Neuronal stem cell (in vitro differentiated cells): ENCODE measurements at regions not wholly inside any gene's neighbourhood (a gene's known extent, or its start where the extent isn't known, plus 50 kb on each side); places are given as distances from the start of the nearest gene placed in this dataset.
"Not testable (repeated sequence)": the region's sequence is repeated elsewhere in the genome, so short reads cannot be mapped to it uniquely, and the experiment has no call there.

Experiments
- DNase-seq: peaks from one replicate; pipeline ENCODE4 v3.0.0-alpha.2; 2013; ENCODE audit warnings: low spot score
- H2AFZ ChIP-seq: one replicate; pipeline ENCODE4 v1.6.1; 2013; ENCODE audit warnings: mild to moderate bottlenecking, low read length, inconsistent platforms
- H2AK5ac ChIP-seq: 2 replicates; pipeline ENCODE4 v1.6.1; 2013; ENCODE audit warnings: low read depth, mild to moderate bottlenecking, inconsistent platforms, low read length, moderate library complexity, mixed read lengths
- H2BK120ac ChIP-seq: 2 replicates; pipeline ENCODE4 v1.6.1; 2013; ENCODE audit warnings: low read depth, mild to moderate bottlenecking, inconsistent platforms, low read length, moderate library complexity, mixed read lengths
- H2BK12ac ChIP-seq: one replicate; pipeline ENCODE4 v1.6.1; 2013; ENCODE audit warnings: low read length, inconsistent platforms
- H2BK15ac ChIP-seq: 2 replicates; pipeline ENCODE4 v1.6.1; 2013; ENCODE audit warnings: mild to moderate bottlenecking, low read length, inconsistent platforms, mixed read lengths
- H2BK5ac ChIP-seq: one replicate; pipeline ENCODE4 v1.6.1; 2013; ENCODE audit warnings: inconsistent platforms, mild to moderate bottlenecking, low read length, moderate library complexity
- H3K14ac ChIP-seq: one replicate; pipeline ENCODE4 v1.6.1; 2013; ENCODE audit warnings: low read length, inconsistent platforms
- H3K18ac ChIP-seq: 2 replicates; pipeline ENCODE4 v1.6.1; 2013; ENCODE audit warnings: low read length, inconsistent platforms
- H3K23ac ChIP-seq: 2 replicates; pipeline ENCODE4 v1.6.1; 2013; ENCODE audit warnings: low read depth, mild to moderate bottlenecking, mixed read lengths, low read length, inconsistent platforms; ENCODE audit not compliant: poor library complexity
- H3K27ac ChIP-seq: replicated peaks from 3 replicates; pipeline ENCODE4 v1.5.1; 2013; ENCODE audit warnings: low read length, inconsistent platforms
- H3K27me3 ChIP-seq, 3 experiments: 2 replicates each; pipeline ENCODE4 v1.6.1; 2013; ENCODE audit warnings: low read length in 3 of 3, mild to moderate bottlenecking in 2 of 3, inconsistent platforms in 1 of 3, low read depth in 1 of 3, mixed read lengths in 1 of 3, moderate library complexity in 1 of 3; ENCODE audit not compliant: control insufficient read depth in 3 of 3, insufficient read depth in 3 of 3
- H3K36me3 ChIP-seq, 2 donors: replicated peaks in 1 of 2; 2 replicates each; pipeline ENCODE4 v1.6.1; 2013; ENCODE audit warnings: low read length in 2 of 2; ENCODE audit not compliant: control insufficient read depth in 2 of 2, insufficient read depth in 2 of 2
- H3K4ac ChIP-seq: 2 replicates; pipeline ENCODE4 v1.6.1; 2013; ENCODE audit warnings: inconsistent platforms, mild to moderate bottlenecking, low read length, moderate library complexity
- H3K4me1 ChIP-seq, 2 donors: 1 replicate in 1 of 2; 2 replicates in 1 of 2; pipeline ENCODE4 v1.6.1; 2013; ENCODE audit warnings: low read length in 2 of 2, low read depth in 1 of 2; ENCODE audit not compliant: control insufficient read depth in 2 of 2, insufficient read depth in 1 of 2
- H3K4me2 ChIP-seq: one replicate; pipeline ENCODE4 v1.6.1; 2013; ENCODE audit warnings: mild to moderate bottlenecking, low read length, inconsistent platforms; ENCODE audit not compliant: insufficient read depth, poor library complexity, severe bottlenecking
- H3K4me3 ChIP-seq, 2 donors: 2 replicates each; pipeline ENCODE4 v1.5.1; 2013; ENCODE audit warnings: low read length in 2 of 2, mild to moderate bottlenecking in 2 of 2, inconsistent platforms in 1 of 2, moderate library complexity in 1 of 2
- H3K79me1 ChIP-seq: one replicate; pipeline ENCODE4 v1.6.1; 2013; ENCODE audit warnings: low read depth, mild to moderate bottlenecking, inconsistent platforms, low read length, moderate library complexity
- H3K9ac ChIP-seq: one replicate; pipeline ENCODE4 v1.6.1; 2013; ENCODE audit warnings: mild to moderate bottlenecking, low read depth, low read length, inconsistent platforms; ENCODE audit not compliant: poor library complexity
- H3K9me3 ChIP-seq, 2 donors: replicated peaks in 1 of 2; 2 replicates each; pipeline versions ENCODE3 to v1.6.1; 2013; ENCODE audit warnings: low read length in 2 of 2, mild to moderate bottlenecking in 2 of 2, inconsistent platforms in 1 of 2, low read depth in 1 of 2, mixed read lengths in 1 of 2, moderate library complexity in 1 of 2; ENCODE audit not compliant: control insufficient read depth in 2 of 2, insufficient read depth in 1 of 2
- H4K8ac ChIP-seq: one replicate; pipeline ENCODE4 v1.6.1; 2013; ENCODE audit warnings: low read depth, mild to moderate bottlenecking, inconsistent platforms, low read length, moderate library complexity
- H4K91ac ChIP-seq: one replicate; pipeline ENCODE4 v1.6.1; 2013; ENCODE audit warnings: low read length, low read depth, mild to moderate bottlenecking, inconsistent platforms; ENCODE audit not compliant: poor library complexity
- WGBS, 2 donors: extraction: QIAGEN DNeasy Blood & Tissue Kit; methylation state at CpG; one replicate each; pipeline ENCODE4 v1.1.7; 2013; ENCODE audit warnings: missing lambda C conversion rate in 2 of 2, mixed read lengths in 1 of 2; ENCODE audit not compliant: insufficient read length in 2 of 2, insufficient replicate concordance in 1 of 2; ENCODE audit errors: extremely low coverage in 2 of 2; 5-methylcytosine and 5-hydroxymethylcytosine counted together

DNA sequence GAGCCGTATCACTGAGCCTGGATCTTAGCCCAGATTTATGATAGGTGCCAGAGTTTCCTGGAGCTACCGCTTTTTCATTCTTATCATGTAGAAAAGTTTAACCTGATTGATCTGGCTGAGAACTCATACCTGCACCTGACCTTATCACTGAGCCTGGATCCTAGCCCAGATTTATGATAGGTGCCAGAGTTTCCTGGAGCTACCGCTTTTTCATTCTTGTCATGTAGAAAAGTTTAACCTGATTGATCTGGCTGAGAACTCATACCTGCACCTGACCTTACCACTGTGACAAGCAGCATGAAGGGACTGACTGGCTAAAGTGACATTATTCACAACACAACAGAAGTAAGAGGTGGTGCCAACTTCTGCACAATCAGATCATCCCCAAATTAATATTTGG, 1188.1 kb upstream of the FLRT2 start:
- H3K14ac ChIP-seq, H3K27me3 ChIP-seq, H2AK5ac ChIP-seq, H3K9me3 ChIP-seq, H3K36me3 ChIP-seq, H3K9ac ChIP-seq, H3K27ac ChIP-seq, H2AFZ ChIP-seq, H3K4me2 ChIP-seq, H3K23ac ChIP-seq, H3K18ac ChIP-seq, H2BK12ac ChIP-seq, H3K4me1 ChIP-seq, H3K79me1 ChIP-seq, H4K91ac ChIP-seq, H3K4me3 ChIP-seq, H2BK5ac ChIP-seq, H2BK15ac ChIP-seq, DNase-seq, H3K4ac ChIP-seq, H4K8ac ChIP-seq, H2BK120ac ChIP-seq: not testable (repeated sequence)
- WGBS, 2 donors, result no CpG with 5 or more reads among the region's 3 CpGs

DNA sequence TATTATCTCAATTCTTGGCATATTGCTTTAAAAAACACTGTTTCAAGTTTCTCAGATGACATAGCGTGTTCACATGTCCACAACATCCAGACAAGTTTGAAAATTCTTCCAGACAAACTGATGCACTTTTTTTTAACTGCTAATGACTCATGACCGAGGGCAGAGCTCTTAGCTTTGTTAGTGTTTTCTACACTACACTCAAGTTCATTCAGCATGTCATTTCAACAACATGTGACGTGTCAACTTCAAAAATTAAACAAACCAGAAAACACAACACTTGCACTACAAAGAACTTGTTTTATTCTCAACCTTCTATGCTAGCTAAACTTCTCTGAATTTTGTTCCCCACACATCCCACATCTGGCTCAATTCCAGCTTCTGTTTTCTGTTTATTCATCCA, 1186.3 kb upstream of the FLRT2 start:
- H2BK120ac ChIP-seq, result no peak overlapping the region
- H2BK5ac ChIP-seq, result no peak overlapping the region
- H3K4me3 ChIP-seq, result no peak overlapping the region
- H3K27me3 ChIP-seq, result no peaks in the 10 kb centered on the region
- H3K4me2 ChIP-seq, result no peak overlapping the region
- no peak overlapping the region for H3K14ac ChIP-seq
- H3K27ac ChIP-seq, result no peak overlapping the region
- H2BK12ac ChIP-seq, result no peak overlapping the region
- DNase-seq, result no peak
- H4K91ac ChIP-seq, result no peak overlapping the region
- peaks cover 0 to 2% of the 10 kb centered on the region in 2 donors for H3K9me3 ChIP-seq
- no peak overlapping the region for H3K4ac ChIP-seq
- no peaks in the 10 kb centered on the region for H3K36me3 ChIP-seq
- no peak overlapping the region for H2AK5ac ChIP-seq
- no peaks in the 10 kb centered on the region for H3K79me1 ChIP-seq
- no peak overlapping the region for H3K18ac ChIP-seq
- no peak overlapping the region for H2BK15ac ChIP-seq
- no peak overlapping the region for H4K8ac ChIP-seq
- no peak overlapping the region for H2AFZ ChIP-seq
- no peak overlapping the region for H3K9ac ChIP-seq
- no peak overlapping the region for H3K23ac ChIP-seq
- no CpG with 5 or more reads among the region's 3 CpGs for WGBS, 2 donors
- no peaks in the 10 kb centered on the region for H3K4me1 ChIP-seq

DNA sequence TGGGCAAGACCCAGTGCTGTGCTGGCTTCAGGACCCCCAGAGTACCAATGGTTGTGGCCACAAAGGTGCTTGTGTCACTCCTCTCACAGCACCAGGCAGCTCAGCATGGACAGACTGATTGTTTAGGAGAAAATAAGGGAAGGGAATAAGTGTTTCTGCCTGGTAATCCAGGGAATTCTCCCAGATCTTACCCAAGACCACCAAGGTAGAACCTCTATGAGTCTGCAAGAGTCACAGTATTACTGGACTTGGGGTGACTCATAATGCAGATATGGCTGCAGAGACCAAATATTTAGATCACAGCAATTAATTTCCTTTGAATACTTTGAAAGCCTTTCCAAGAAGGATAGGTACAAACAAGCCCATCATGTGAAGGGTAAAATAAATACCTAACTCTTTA, 1178.3 kb upstream of the FLRT2 start:
- H2AFZ ChIP-seq, result no peak overlapping the region
- H3K23ac ChIP-seq, result no peak overlapping the region
- H3K4ac ChIP-seq, result no peak overlapping the region
- H3K27me3 ChIP-seq, result no peaks in the 10 kb centered on the region
- H3K79me1 ChIP-seq, result peaks cover 2% of the 10 kb centered on the region
- DNase-seq, result no peak
- no peak overlapping the region for H3K4me3 ChIP-seq
- H3K14ac ChIP-seq, result no peak overlapping the region
- no peak overlapping the region for H3K18ac ChIP-seq
- no peak overlapping the region for H3K4me2 ChIP-seq
- H2BK15ac ChIP-seq, result no peak overlapping the region
- peaks cover 0 to 2% of the 10 kb centered on the region in 2 donors for H3K9me3 ChIP-seq
- H3K4me1 ChIP-seq, result no peaks in the 10 kb centered on the region
- H3K27ac ChIP-seq, result no peak overlapping the region
- H2BK5ac ChIP-seq, result no peak overlapping the region
- H2BK12ac ChIP-seq, result no peak overlapping the region
- no peak overlapping the region for H2AK5ac ChIP-seq
- H4K8ac ChIP-seq, result no peak overlapping the region
- H3K36me3 ChIP-seq, result no peaks in the 10 kb centered on the region
- no peak overlapping the region for H2BK120ac ChIP-seq
- H4K91ac ChIP-seq, result no peak overlapping the region
- no peak overlapping the region for H3K9ac ChIP-seq

DNA sequence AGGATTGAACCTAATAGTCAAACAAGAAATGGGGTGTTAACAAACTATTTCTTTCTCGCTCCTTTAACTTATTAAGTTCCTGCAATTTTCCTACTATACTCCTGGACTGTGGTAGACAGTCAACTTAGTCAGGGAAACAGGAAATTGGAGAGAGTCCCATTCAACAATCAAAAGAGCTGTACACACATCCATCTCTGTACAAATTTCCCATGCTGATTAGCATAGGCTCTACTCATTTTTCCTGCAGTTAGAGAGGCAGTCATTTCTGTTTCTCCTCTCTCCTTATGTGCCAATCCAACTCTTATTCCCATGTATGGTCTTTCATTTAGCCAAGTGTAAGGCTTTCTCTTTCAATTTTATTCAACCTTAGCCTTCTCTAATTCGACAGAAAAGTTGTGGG, 1168.5 kb upstream of the FLRT2 start:
- Histone ChIP-seq H2BK120ac (no peak overlapping the region), H2BK12ac (no peak overlapping the region), H3K14ac (no peak overlapping the region), H2AFZ (no peak overlapping the region), H4K8ac (no peak overlapping the region), H3K9me3 (no peaks in the 10 kb centered on the region), H3K79me1 (no peaks in the 10 kb centered on the region), H4K91ac (no peak overlapping the region), H3K4me2 (no peak overlapping the region), H3K36me3 (no peaks in the 10 kb centered on the region), H2AK5ac (no peak overlapping the region), H3K4me1 (no peaks in the 10 kb centered on the region), H3K27ac (no peak overlapping the region), H3K4me3 (no peak overlapping the region), H2BK15ac (no peak overlapping the region), H3K18ac (no peak overlapping the region), H3K27me3 (no peaks in the 10 kb centered on the region), H3K9ac (no peak overlapping the region), H3K23ac (no peak overlapping the region), H2BK5ac (no peak overlapping the region), H3K4ac (no peak overlapping the region)
- WGBS, 2 donors, result no CpG with 5 or more reads among the region's 2 CpGs
- DNase-seq, result no peak
